ENCODE measurements at regions not wholly inside any gene's neighbourhood (a gene's known extent, or its start where the extent isn't known, plus 50 kb on each side); places are given as distances from the start of the nearest gene placed in this dataset.

DNA sequence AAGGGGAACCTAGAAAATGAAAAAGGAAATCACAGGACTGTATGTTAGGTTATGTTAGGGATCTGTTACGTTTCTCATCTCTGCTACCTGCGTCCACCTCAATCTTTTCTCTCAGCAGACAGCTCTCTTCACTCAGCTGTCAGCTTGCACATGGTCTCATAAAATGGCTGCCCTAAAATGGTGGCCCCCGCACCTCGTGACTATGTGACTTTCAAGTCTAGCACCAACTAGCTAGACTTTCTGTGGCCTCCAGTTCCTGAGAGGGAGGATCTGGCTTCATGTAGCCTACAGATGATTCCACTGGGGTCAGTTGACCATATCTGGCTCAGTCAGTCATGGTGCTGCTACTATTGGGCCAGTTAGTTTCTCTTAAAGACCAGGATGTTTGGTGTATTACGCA lies 147.2 kb upstream of the SLC1A4 start:
- Mint-ChIP-seq H3K4me3 (no peak overlapping the region), H3K9me3 (peaks cover 7% of the 10 kb centered on the region), H3K27me3 (ENCODE audit: low read depth) (no peaks in the 10 kb centered on the region), H3K27ac (ENCODE audit: unreplicated experiment) (no peak overlapping the region), H3K4me1 (peaks cover 33% of the 10 kb centered on the region), H3K36me3 (ENCODE audit: low read depth) (no peaks in the 10 kb centered on the region)
- no peak for DNase-seq (ENCODE audit: low read depth, low spot score)
- TF ChIP-seq, protein P1, sequence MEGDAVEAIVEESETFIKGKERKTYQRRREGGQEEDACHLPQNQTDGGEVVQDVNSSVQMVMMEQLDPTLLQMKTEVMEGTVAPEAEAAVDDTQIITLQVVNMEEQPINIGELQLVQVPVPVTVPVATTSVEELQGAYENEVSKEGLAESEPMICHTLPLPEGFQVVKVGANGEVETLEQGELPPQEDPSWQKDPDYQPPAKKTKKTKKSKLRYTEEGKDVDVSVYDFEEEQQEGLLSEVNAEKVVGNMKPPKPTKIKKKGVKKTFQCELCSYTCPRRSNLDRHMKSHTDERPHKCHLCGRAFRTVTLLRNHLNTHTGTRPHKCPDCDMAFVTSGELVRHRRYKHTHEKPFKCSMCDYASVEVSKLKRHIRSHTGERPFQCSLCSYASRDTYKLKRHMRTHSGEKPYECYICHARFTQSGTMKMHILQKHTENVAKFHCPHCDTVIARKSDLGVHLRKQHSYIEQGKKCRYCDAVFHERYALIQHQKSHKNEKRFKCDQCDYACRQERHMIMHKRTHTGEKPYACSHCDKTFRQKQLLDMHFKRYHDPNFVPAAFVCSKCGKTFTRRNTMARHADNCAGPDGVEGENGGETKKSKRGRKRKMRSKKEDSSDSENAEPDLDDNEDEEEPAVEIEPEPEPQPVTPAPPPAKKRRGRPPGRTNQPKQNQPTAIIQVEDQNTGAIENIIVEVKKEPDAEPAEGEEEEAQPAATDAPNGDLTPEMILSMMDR (conservative IDR thresholded peaks at IDR 0.05), result no peak

DNA sequence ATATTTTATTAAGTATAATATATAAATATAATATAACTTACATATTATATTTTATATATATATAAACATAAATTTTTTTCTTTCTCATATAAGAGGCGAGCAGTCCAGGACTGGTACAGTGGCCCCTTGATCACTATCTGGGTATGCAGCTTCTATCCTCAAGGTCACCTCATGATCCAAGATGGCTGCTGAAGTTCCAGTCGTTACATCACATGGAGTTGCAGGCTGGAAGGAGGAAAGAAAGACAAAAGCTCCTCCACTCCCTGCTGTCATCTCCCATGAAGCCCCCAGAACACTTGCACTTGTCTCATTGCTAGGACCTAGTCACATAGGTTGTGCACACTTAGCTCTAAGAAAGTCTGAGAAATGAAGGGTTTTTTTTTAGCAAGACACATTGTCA lies 145.1 kb upstream of the SLC1A4 start:
- H3K27me3 Mint-ChIP-seq (ENCODE audit: low read depth), result no peaks in the 10 kb centered on the region
- no peak overlapping the region for H3K4me3 Mint-ChIP-seq
- TF ChIP-seq, protein P1 (conservative IDR thresholded peaks at IDR 0.05), result no peak
- H3K9me3 Mint-ChIP-seq, result peaks cover 12% of the 10 kb centered on the region
- no peaks in the 10 kb centered on the region for H3K36me3 Mint-ChIP-seq (ENCODE audit: low read depth)
- peaks cover 40% of the 10 kb centered on the region for H3K4me1 Mint-ChIP-seq
- H3K27ac Mint-ChIP-seq (ENCODE audit: unreplicated experiment), result no peak overlapping the region
- DNase-seq (ENCODE audit: low read depth, low spot score), result no peak

DNA sequence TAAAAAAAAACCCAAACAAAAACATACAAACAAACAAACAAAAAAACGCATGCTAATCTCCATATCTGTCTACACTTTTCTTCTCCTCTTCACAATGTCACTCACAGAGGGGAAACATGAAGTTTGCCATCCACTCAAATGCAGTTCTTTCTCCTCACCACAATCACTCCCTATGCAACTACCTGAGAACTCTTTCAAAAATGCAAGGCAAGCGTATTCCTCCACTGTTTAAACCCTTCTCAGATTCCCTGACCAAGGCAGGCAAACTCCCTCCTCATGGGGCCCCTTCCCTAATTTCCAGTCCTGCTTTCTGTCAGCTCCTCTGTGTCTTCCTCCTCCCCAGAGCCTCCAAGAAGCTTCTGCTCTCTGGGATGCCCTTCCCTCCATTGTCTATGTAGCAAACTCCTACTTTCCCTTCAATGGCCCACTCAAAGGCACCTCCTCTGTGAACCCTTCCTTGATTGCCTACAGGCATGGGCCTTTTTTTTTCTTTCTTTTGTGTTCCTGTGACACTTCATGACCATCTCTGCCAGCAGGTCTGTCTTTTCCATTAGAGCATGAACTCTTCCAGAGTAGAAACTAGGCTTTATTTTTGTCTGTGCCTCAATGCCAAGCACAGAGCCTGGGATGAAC lies 143.8 kb upstream of the SLC1A4 start:
- Mint-ChIP-seq H3K27ac (ENCODE audit: unreplicated experiment) (peak overlapping the region; percentile 20), H3K9me3 (peaks cover 12% of the 10 kb centered on the region), H3K4me3 (no peak overlapping the region), H3K36me3 (ENCODE audit: low read depth) (no peaks in the 10 kb centered on the region), H3K4me1 (peaks cover 31% of the 10 kb centered on the region), H3K27me3 (ENCODE audit: low read depth) (no peaks in the 10 kb centered on the region)
- TF ChIP-seq, protein P1 (conservative IDR thresholded peaks at IDR 0.05), result no peak
- DNase-seq (ENCODE audit: low read depth, low spot score), result no peak

DNA sequence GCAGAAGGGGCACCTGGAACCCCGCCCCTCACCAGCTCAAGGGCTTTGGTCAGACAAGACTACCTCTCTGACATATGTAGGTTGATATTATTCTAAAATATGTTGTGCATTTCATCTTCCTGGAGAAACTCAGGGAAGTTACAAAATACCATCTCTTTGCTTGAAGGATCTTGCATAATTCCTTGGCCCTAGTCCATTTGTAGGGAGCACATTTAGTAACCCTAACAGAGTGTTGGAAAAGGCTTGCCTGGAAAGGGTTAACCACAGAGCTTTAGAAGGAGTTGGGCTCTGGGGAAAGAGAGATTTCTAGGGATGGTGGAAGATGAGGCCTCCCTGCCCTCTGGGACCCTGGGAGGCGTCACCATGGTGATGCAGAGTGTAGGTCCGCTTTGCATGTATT lies 143.0 kb upstream of the SLC1A4 start:
- Mint-ChIP-seq H3K4me1 (peaks cover 27% of the 10 kb centered on the region), H3K4me3 (peak overlapping the region; percentile 23), H3K27me3 (ENCODE audit: low read depth) (no peaks in the 10 kb centered on the region), H3K9me3 (peaks cover 12% of the 10 kb centered on the region), H3K27ac (ENCODE audit: unreplicated experiment) (peak overlapping the region; percentile 74), H3K36me3 (ENCODE audit: low read depth) (no peaks in the 10 kb centered on the region)
- TF ChIP-seq, protein P1 (conservative IDR thresholded peaks at IDR 0.05), result no peak
- no peak for DNase-seq (ENCODE audit: low read depth, low spot score)

DNA sequence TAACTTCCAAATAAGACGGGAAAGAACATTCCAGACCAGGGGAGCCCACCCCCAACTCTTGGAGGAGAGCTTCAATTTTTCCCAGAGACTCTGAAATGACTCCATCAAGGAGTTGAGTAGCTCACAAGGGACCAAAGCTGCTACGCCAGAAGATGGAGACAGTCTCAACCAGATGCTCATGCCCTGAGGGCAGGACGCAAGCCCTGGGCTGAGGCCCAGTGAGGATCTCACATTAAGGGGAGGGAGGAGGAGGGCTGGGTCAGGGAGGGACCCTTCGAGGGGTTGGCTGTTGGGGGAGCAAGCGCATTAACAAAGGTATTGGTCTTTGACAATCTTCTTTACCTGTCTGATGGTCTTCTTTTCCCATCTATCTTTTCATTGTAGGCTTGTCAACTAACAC lies 141.3 kb upstream of the SLC1A4 start:
- H3K4me1 Mint-ChIP-seq, result peaks cover 31% of the 10 kb centered on the region
- peaks cover 12% of the 10 kb centered on the region for H3K9me3 Mint-ChIP-seq
- no peak for DNase-seq (ENCODE audit: low read depth, low spot score)
- H3K27me3 Mint-ChIP-seq (ENCODE audit: low read depth), result no peaks in the 10 kb centered on the region
- no peak overlapping the region for H3K27ac Mint-ChIP-seq (ENCODE audit: unreplicated experiment)
- no peaks in the 10 kb centered on the region for H3K36me3 Mint-ChIP-seq (ENCODE audit: low read depth)
- TF ChIP-seq, protein P1 (conservative IDR thresholded peaks at IDR 0.05), result no peak
- no peak overlapping the region for H3K4me3 Mint-ChIP-seq
